ENCODE measurements at regions not wholly inside any gene's neighbourhood (a gene's known extent, or its start where the extent isn't known, plus 50 kb on each side); places are given as distances from the start of the nearest gene placed in this dataset.

GRCh38 chr16:51040637-51041036, 110.4 kb downstream of the SALL1 start:
- no peaks in the 10 kb centered on the region for H4K20me1 ChIP-seq (ENCODE audit: insufficient read depth, poor library complexity, severe bottlenecking)
- no peak overlapping the region for H3K27ac ChIP-seq
- TF ChIP-seq, protein P1, sequence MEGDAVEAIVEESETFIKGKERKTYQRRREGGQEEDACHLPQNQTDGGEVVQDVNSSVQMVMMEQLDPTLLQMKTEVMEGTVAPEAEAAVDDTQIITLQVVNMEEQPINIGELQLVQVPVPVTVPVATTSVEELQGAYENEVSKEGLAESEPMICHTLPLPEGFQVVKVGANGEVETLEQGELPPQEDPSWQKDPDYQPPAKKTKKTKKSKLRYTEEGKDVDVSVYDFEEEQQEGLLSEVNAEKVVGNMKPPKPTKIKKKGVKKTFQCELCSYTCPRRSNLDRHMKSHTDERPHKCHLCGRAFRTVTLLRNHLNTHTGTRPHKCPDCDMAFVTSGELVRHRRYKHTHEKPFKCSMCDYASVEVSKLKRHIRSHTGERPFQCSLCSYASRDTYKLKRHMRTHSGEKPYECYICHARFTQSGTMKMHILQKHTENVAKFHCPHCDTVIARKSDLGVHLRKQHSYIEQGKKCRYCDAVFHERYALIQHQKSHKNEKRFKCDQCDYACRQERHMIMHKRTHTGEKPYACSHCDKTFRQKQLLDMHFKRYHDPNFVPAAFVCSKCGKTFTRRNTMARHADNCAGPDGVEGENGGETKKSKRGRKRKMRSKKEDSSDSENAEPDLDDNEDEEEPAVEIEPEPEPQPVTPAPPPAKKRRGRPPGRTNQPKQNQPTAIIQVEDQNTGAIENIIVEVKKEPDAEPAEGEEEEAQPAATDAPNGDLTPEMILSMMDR (IDR thresholded peaks at IDR 0.05; ENCODE audit: poor library complexity) = no peak
- no peaks in the 10 kb centered on the region for H3K79me2 ChIP-seq
- H3K4me1 ChIP-seq (ENCODE audit: insufficient read depth) = no peaks in the 10 kb centered on the region
- H3K36me3 ChIP-seq (replicated peaks; ENCODE audit: insufficient read depth, low read depth) = no peaks in the 10 kb centered on the region
- no peak overlapping the region for H2AFZ ChIP-seq
- no peaks in the 10 kb centered on the region for H3K9me3 ChIP-seq (ENCODE audit: low read depth)
- H3K4me3 ChIP-seq = no peak overlapping the region
- no peaks in the 10 kb centered on the region for H3K27me3 ChIP-seq
- no peaks in the 10 kb centered on the region for H3K9me2 ChIP-seq (replicated peaks; ENCODE audit: insufficient read depth)
- H3K4me2 ChIP-seq = no peak overlapping the region
- DNase-seq (ENCODE audit: low spot score) = no peak

- WGBS (ENCODE audit: low lambda C conversion rate, missing lambda C conversion rate) = 77% methylated on average over 14 of the region's 14 CpGs
- H3K4me1 ChIP-seq (ENCODE audit: insufficient read depth) = no peaks in the 10 kb centered on the region
- TF ChIP-seq, protein P1 (IDR thresholded peaks at IDR 0.05; ENCODE audit: poor library complexity) = no peak
- TF ChIP-seq EZH2phosphoT487 (IDR thresholded peaks at IDR 0.05; ENCODE audit: low read depth, severe bottlenecking, unreplicated experiment) = no peak
- no peak for TF ChIP-seq EZH2 (IDR thresholded peaks at IDR 0.05; ENCODE audit: borderline replicate concordance)
These were observed 111.3 kb downstream of the SALL1 start for GRCh38 chr16:51039638-51040331.

DNA sequence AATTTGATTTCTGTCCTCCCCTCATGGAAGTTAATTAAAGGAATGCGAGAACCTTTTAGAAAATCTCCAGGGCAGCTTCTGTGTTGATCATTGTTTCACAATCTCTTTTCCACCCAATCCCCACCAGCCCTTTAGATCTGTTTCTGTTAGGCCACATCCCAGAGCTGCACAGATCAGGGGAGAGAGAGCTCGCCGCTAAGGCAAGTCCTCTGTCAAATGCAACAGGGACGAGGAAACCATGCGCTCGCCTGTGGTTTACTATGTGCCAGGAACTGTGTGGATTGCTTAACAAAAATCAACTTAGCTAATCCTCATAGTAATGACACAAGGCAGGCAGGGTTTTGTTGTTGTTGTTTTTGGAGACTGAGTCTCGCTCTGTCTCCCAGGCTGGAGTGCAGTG, 115.4 kb downstream of the SALL1 start:
- H3K79me2 ChIP-seq = no peaks in the 10 kb centered on the region
- no peaks in the 10 kb centered on the region for H3K4me1 ChIP-seq (ENCODE audit: insufficient read depth)
- no peak overlapping the region for H3K27ac ChIP-seq
- H3K4me3 ChIP-seq = no peak overlapping the region
- TF ChIP-seq EZH2phosphoT487 (IDR thresholded peaks at IDR 0.05; ENCODE audit: low read depth, severe bottlenecking, unreplicated experiment) = no peak
- TF ChIP-seq, protein P1 (IDR thresholded peaks at IDR 0.05; ENCODE audit: poor library complexity) = no peak
- no peak for TF ChIP-seq EZH2 (IDR thresholded peaks at IDR 0.05; ENCODE audit: borderline replicate concordance)
- no peak overlapping the region for H3K4me2 ChIP-seq
- no peaks in the 10 kb centered on the region for H4K20me1 ChIP-seq (ENCODE audit: insufficient read depth, poor library complexity, severe bottlenecking)
- no peak for DNase-seq (ENCODE audit: low spot score)
- no peak overlapping the region for H2AFZ ChIP-seq
- no peaks in the 10 kb centered on the region for H3K9me2 ChIP-seq (replicated peaks; ENCODE audit: insufficient read depth)
- no peaks in the 10 kb centered on the region for H3K36me3 ChIP-seq (replicated peaks; ENCODE audit: insufficient read depth, low read depth)
- WGBS (ENCODE audit: low lambda C conversion rate, missing lambda C conversion rate) = 80% methylated on average over 7 of the region's 7 CpGs
- no peaks in the 10 kb centered on the region for H3K9me3 ChIP-seq (ENCODE audit: low read depth)
- no peaks in the 10 kb centered on the region for H3K27me3 ChIP-seq

More at GRCh38 chr16:51039638-51040331, 111.3 kb downstream of the SALL1 start:
- Histone ChIP-seq H3K9me3 (ENCODE audit: low read depth) (no peaks in the 10 kb centered on the region), H2AFZ (no peak overlapping the region), H3K4me3 (no peak overlapping the region), H4K20me1 (ENCODE audit: insufficient read depth, poor library complexity, severe bottlenecking) (no peaks in the 10 kb centered on the region), H3K27ac (no peak overlapping the region), H3K36me3 (replicated peaks; ENCODE audit: insufficient read depth, low read depth) (no peaks in the 10 kb centered on the region), H3K4me2 (no peak overlapping the region), H3K27me3 (no peaks in the 10 kb centered on the region), H3K79me2 (no peaks in the 10 kb centered on the region), H3K9me2 (replicated peaks; ENCODE audit: insufficient read depth) (no peaks in the 10 kb centered on the region)
- DNase-seq (ENCODE audit: low spot score) = no peak

- Histone ChIP-seq H3K4me1 (ENCODE audit: insufficient read depth) (no peaks in the 10 kb centered on the region), H3K79me2 (no peaks in the 10 kb centered on the region), H4K20me1 (ENCODE audit: insufficient read depth, poor library complexity, severe bottlenecking) (no peaks in the 10 kb centered on the region), H3K9me3 (ENCODE audit: low read depth) (no peaks in the 10 kb centered on the region), H3K4me3 (no peak overlapping the region), H3K36me3 (replicated peaks; ENCODE audit: insufficient read depth, low read depth) (no peaks in the 10 kb centered on the region), H3K4me2 (no peak overlapping the region), H3K9me2 (replicated peaks; ENCODE audit: insufficient read depth) (no peaks in the 10 kb centered on the region), H2AFZ (no peak overlapping the region), H3K27me3 (no peaks in the 10 kb centered on the region), H3K27ac (no peak overlapping the region)
- WGBS (ENCODE audit: low lambda C conversion rate, missing lambda C conversion rate) = 90% methylated on average over 3 of the region's 3 CpGs
- no peak for DNase-seq (ENCODE audit: low spot score)
- TF ChIP-seq EZH2phosphoT487 (IDR thresholded peaks at IDR 0.05; ENCODE audit: low read depth, severe bottlenecking, unreplicated experiment) = no peak
- TF ChIP-seq EZH2 (IDR thresholded peaks at IDR 0.05; ENCODE audit: borderline replicate concordance) = no peak
- TF ChIP-seq, protein P1 (IDR thresholded peaks at IDR 0.05; ENCODE audit: poor library complexity) = no peak
These were observed 116.0 kb downstream of the SALL1 start for GRCh38 chr16:51035110-51035498.
